ENCODE measurements at regions not wholly inside any gene's neighbourhood (a gene's known extent, or its start where the extent isn't known, plus 50 kb on each side); places are given as distances from the start of the nearest gene placed in this dataset.

DNA sequence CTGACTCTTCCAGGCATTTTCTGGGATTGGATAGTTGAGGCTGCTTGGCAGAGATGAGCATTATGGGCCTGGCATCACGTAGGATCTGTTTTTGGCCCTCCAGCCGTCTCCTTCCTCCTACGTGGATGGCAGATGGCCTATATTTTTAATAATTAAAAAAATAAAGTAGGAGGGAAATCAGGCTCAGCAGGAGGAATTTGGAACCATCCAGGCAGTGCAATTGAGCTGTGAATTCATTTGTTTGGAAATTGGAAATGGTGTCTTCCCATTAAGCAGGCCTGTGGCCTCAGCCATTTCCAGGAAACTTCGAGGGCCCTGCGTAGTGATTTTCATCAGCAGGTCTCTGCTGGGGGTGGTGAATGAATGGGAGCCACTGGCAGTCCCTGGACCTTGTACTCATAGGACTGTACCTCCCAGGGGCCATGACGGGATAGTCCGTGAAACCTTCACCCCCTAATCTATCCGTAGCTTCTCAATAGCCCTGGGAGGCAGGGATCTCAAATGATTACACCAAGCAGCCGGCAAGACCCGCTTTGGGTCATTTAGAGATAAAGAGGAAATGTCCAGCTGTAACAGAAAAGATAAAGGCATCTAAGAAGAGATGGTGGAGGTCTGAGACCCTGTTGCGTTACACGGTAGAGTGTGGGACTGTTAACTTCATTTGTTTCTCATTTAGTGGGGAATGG, 73.1 kb upstream of the TNP1 start:
- Histone ChIP-seq H4K20me1 (ENCODE audit: control insufficient read depth, insufficient read depth) (no peaks in the 10 kb centered on the region), H3K36me3 (ENCODE audit: control insufficient read depth in 2 of 2, insufficient read depth in 2 of 2, low read length in 1 of 2) (no peaks in the 10 kb centered on the region), H3K4me2 (ENCODE audit: control insufficient read depth, insufficient read depth) (no peak overlapping the region), H3K79me2 (ENCODE audit: control insufficient read depth, insufficient read depth, low read length) (no peaks in the 10 kb centered on the region), H3K4me3 (no peak overlapping the region), H3K4me1 (ENCODE audit: control insufficient read depth, insufficient read depth, low read length) (no peaks in the 10 kb centered on the region), H2AFZ (ENCODE audit: control insufficient read depth, low read depth, low read length) (no peak overlapping the region), H3K9me3 (replicated peaks; ENCODE audit: control insufficient read depth, insufficient read depth, low read length) (no peaks in the 10 kb centered on the region), H3K27ac (ENCODE audit: control insufficient read depth, insufficient read depth) (no peak overlapping the region), H3K27me3 (replicated peaks in 1 of 2; ENCODE audit: control insufficient read depth in 2 of 2, insufficient read depth in 2 of 2, low read length in 1 of 2) (no peaks in the 10 kb centered on the region), H3K9ac (ENCODE audit: control insufficient read depth, insufficient read depth, low read length) (no peak overlapping the region)
- intact Hi-C loops (cut with micrococcal nuclease; ENCODE audit: unreplicated experiment), result no loop called here
- no TSS peak for BruUV-seq (replicated peaks)
- in situ Hi-C loops (cut with MboI), result no loop called here
- CTCF ChIA-PET, result interaction anchor here (0.6 kb wide), 1 partner anchor 1053 kb away, joined by 3 read pairs; no protein-coding TSS in a partner anchor
- ATAC-seq (no peak), DNase-seq (ENCODE audit: low read depth, low spot score) (no peak), FAIRE-seq (no peak)
- RAD21 ChIA-PET (ENCODE audit: unreplicated experiment), result no interaction called here
- 14% methylated on average over 12 of the region's 12 CpGs for WGBS (ENCODE audit: insufficient coverage, insufficient replicate concordance, low lambda C conversion rate, missing lambda C conversion rate)
- no peak for TF ChIP-seq GABPA (IDR thresholded peaks at IDR 0.05; ENCODE audit: low read depth)
- TF ChIP-seq, protein P1, sequence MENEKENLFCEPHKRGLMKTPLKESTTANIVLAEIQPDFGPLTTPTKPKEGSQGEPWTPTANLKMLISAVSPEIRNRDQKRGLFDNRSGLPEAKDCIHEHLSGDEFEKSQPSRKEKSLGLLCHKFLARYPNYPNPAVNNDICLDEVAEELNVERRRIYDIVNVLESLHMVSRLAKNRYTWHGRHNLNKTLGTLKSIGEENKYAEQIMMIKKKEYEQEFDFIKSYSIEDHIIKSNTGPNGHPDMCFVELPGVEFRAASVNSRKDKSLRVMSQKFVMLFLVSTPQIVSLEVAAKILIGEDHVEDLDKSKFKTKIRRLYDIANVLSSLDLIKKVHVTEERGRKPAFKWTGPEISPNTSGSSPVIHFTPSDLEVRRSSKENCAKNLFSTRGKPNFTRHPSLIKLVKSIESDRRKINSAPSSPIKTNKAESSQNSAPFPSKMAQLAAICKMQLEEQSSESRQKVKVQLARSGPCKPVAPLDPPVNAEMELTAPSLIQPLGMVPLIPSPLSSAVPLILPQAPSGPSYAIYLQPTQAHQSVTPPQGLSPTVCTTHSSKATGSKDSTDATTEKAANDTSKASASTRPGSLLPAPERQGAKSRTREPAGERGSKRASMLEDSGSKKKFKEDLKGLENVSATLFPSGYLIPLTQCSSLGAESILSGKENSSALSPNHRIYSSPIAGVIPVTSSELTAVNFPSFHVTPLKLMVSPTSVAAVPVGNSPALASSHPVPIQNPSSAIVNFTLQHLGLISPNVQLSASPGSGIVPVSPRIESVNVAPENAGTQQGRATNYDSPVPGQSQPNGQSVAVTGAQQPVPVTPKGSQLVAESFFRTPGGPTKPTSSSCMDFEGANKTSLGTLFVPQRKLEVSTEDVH (IDR thresholded peaks at IDR 0.05; ENCODE audit: low read depth, partially characterized antibody), result no peak
- TF ChIP-seq JUNB (IDR thresholded peaks at IDR 0.05), result no peak
- no peak for TF ChIP-seq POLR2AphosphoS2 (IDR thresholded peaks at IDR 0.05; ENCODE audit: low read depth, low read length)
- no peak for TF ChIP-seq NRF1 (conservative IDR thresholded peaks at IDR 0.05; ENCODE audit: low read depth, low read length)
- no peak for TF ChIP-seq RAD21 (IDR thresholded peaks at IDR 0.05; ENCODE audit: insufficient read depth, low read depth, low read length)
- TF ChIP-seq PAX5 (IDR thresholded peaks at IDR 0.05; ENCODE audit: borderline replicate concordance, low read depth, low read length), result no peak
- TF ChIP-seq CBFB (IDR thresholded peaks at IDR 0.05; ENCODE audit: low read depth), result no peak
- no peak for TF ChIP-seq BHLHE40 (IDR thresholded peaks at IDR 0.05; ENCODE audit: borderline replicate concordance in 1 of 2, low read depth in 2 of 2, low read length in 1 of 2)
- no peak for TF ChIP-seq SIN3A (IDR thresholded peaks at IDR 0.05; ENCODE audit: low read depth, low read length)
- no peak for TF ChIP-seq EED (IDR thresholded peaks at IDR 0.05; ENCODE audit: low read depth)
- TF ChIP-seq CBX5 (IDR thresholded peaks at IDR 0.05; ENCODE audit: low read depth), result no peak
- POLR2A ChIA-PET, result no interaction called here
- SMC1A ChIA-PET (ENCODE audit: uncharacterized antibody, unreplicated experiment), result no interaction called here

Data from GM12878 (cell line).